Right atrium auricular region (tissue), 2 donors: ENCODE measurements at regions not wholly inside any gene's neighbourhood (a gene's known extent, or its start where the extent isn't known, plus 50 kb on each side); places are given as distances from the start of the nearest gene placed in this dataset.

Experiments used
- DNase-seq: peaks from one replicate; pipeline ENCODE4 v3.0.0-alpha.2; 2019; ENCODE audit warnings: low spot score
- H3K27ac ChIP-seq, 2 donors: fragments of 200-600 bp; sonication (generic); 1 replicate in 1 of 2; 2 replicates in 1 of 2; pipeline ENCODE4 v1.5.1; 2016 to 2019
- H3K27me3 ChIP-seq, 2 donors: fragments of 200-600 bp; sonication (generic); one replicate each; pipeline versions ENCODE4 v1.5.1 to v1.6.0; 2017 to 2019
- H3K36me3 ChIP-seq: fragments of 200-600 bp; sonication (generic); one replicate; pipeline ENCODE4 v1.5.1; 2016
- H3K4me1 ChIP-seq, 2 donors: fragments of 200-600 bp; sonication (generic); one replicate each; pipeline versions ENCODE4 v1.5.1 to v1.6.0; 2017 to 2019
- H3K4me3 ChIP-seq, 2 donors: fragments of 200-600 bp; sonication (generic); 1 replicate in 1 of 2; 2 replicates in 1 of 2; pipeline ENCODE4 v1.5.1; 2017 to 2019; ENCODE audit warnings: mild to moderate bottlenecking in 1 of 2, moderate library complexity in 1 of 2
- H3K9me3 ChIP-seq, 2 donors: fragments of 200-600 bp; sonication (generic); one replicate each; pipeline ENCODE4 v1.5.1; 2019
- TF ChIP-seq, protein P1 (sequence below), 2 donors: fragments of 200-600 bp; sonication (generic); IDR thresholded peaks; one replicate each; pipeline ENCODE4 v1.5.1; 2019; ENCODE audit warnings: antibody characterized with exemption in 2 of 2

DNA sequence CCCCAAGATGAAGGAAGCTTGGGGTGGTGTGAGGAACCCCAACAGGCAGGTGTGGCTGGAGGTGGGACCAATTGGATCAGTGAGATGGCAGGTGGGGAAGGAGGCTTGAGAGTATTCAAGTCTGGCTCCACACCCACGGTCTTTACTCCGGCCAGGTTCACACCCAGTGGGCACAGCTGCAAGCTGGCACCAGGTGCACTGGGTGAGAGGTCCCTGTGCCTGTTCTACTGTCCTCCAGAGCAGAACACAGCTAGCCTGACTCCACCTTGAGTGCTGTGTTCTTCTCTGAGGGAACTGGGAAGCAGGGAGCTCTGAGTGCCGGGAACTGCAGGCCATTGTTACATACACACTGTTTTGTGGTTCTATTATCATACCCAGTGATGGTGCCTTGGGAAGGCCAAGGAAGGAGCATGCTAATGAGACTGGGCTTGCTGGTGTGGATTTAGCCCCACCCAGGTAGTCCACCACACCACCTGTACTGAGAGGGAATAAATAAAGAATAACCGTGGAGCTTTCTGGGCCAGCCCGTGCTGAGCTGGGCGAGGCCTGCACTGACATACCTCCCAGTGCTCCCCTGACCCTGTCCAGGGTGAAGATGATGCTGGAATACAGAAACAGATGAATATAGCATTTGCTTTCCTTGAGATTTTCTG is 93.4 kb downstream of the ABHD5 start:
- TF ChIP-seq, protein P1, sequence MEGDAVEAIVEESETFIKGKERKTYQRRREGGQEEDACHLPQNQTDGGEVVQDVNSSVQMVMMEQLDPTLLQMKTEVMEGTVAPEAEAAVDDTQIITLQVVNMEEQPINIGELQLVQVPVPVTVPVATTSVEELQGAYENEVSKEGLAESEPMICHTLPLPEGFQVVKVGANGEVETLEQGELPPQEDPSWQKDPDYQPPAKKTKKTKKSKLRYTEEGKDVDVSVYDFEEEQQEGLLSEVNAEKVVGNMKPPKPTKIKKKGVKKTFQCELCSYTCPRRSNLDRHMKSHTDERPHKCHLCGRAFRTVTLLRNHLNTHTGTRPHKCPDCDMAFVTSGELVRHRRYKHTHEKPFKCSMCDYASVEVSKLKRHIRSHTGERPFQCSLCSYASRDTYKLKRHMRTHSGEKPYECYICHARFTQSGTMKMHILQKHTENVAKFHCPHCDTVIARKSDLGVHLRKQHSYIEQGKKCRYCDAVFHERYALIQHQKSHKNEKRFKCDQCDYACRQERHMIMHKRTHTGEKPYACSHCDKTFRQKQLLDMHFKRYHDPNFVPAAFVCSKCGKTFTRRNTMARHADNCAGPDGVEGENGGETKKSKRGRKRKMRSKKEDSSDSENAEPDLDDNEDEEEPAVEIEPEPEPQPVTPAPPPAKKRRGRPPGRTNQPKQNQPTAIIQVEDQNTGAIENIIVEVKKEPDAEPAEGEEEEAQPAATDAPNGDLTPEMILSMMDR (IDR thresholded peaks at IDR 0.05): no peak

DNA sequence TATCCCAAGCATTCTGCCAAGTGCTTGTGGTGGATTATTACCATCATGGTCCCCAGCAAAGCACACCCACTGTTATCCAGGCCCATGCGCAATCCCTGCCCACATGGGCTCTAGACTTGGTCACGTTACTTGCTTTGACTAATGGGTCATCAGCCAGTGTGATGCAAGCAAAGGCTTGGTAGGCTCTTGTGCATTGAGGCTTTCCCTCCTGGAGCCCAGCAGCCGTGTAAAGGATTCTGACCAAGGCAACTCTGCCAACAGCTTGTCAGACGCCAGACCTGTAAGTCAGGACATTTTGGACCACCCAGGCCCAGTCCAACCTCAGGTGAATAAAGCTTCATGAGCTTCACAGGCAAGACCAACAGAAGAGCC is 93.9 kb downstream of the ABHD5 start:
- Histone ChIP-seq H3K27me3 (no peaks in the 10 kb centered on the region), H3K4me3 (no peak overlapping the region), H3K36me3 (no peaks in the 10 kb centered on the region), H3K27ac (no peak overlapping the region), H3K9me3 (no peaks in the 10 kb centered on the region), H3K4me1 (no peaks in the 10 kb centered on the region)
- TF ChIP-seq, protein P1 (IDR thresholded peaks at IDR 0.05): no peak
- peak; percentile 48 for DNase-seq

More for the DNA sequence above, 93.4 kb downstream of the ABHD5 start:
- Histone ChIP-seq H3K9me3 (no peaks in the 10 kb centered on the region), H3K27ac (no peak overlapping the region), H3K4me1 (no peaks in the 10 kb centered on the region), H3K27me3 (no peaks in the 10 kb centered on the region), H3K36me3 (no peaks in the 10 kb centered on the region), H3K4me3 (no peak overlapping the region)
- DNase-seq: peak; percentile 38

DNA sequence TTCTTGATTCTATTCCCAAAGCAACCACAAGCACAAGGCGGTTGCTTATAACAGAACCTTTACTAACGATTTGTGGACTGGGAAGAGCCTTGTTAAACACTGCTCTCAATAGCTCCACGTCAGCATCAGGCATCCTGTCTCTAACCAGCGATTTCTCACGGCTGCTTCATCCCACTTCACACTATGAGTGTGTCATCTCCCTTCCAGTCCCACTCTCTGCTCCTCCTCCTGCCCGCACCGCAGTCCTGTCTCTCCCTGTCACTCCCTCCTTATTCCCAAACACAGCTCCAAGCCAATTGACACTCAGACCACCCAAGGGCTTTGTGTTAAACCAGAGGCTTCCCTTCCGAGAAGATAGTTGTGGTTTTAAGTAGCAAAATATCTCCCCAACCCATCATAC is 94.8 kb downstream of the ABHD5 start:
- peak; percentile 43 for DNase-seq
- TF ChIP-seq, protein P1 (IDR thresholded peaks at IDR 0.05): no peak
- no peaks in the 10 kb centered on the region for H3K36me3 ChIP-seq

DNA sequence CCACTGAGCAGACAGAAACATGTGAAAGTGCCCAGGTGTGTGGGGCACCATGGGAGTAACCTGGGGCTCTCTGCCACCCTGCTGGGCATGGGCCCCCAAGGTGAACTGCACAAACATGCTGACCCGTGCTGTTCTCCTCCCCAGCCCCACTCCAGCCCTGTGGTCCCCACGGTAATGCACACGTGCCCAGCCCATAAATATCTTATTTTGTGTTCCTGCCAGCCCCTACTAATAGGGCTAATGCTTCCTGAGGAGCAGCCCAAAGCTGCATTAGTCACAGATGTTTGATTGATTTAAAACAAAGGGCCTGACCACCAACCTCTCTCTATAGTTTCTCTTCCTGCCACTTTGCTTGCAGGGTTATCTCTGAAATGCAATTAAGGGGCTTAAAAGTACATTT is 95.4 kb downstream of the ABHD5 start:
- Histone ChIP-seq H3K36me3 (no peaks in the 10 kb centered on the region), H3K27me3 (no peaks in the 10 kb centered on the region), H3K9me3 (no peaks in the 10 kb centered on the region), H3K4me1 (no peaks in the 10 kb centered on the region), H3K27ac (no peak overlapping the region), H3K4me3 (no peak overlapping the region)
- peak; percentile 26 for DNase-seq
- TF ChIP-seq, protein P1 (IDR thresholded peaks at IDR 0.05): no peak

More for the DNA sequence above, 94.8 kb downstream of the ABHD5 start:
- no peak overlapping the region for H3K4me3 ChIP-seq
- no peak overlapping the region for H3K27ac ChIP-seq
- H3K27me3 ChIP-seq: no peaks in the 10 kb centered on the region
- no peaks in the 10 kb centered on the region for H3K9me3 ChIP-seq
- no peaks in the 10 kb centered on the region for H3K4me1 ChIP-seq

DNA sequence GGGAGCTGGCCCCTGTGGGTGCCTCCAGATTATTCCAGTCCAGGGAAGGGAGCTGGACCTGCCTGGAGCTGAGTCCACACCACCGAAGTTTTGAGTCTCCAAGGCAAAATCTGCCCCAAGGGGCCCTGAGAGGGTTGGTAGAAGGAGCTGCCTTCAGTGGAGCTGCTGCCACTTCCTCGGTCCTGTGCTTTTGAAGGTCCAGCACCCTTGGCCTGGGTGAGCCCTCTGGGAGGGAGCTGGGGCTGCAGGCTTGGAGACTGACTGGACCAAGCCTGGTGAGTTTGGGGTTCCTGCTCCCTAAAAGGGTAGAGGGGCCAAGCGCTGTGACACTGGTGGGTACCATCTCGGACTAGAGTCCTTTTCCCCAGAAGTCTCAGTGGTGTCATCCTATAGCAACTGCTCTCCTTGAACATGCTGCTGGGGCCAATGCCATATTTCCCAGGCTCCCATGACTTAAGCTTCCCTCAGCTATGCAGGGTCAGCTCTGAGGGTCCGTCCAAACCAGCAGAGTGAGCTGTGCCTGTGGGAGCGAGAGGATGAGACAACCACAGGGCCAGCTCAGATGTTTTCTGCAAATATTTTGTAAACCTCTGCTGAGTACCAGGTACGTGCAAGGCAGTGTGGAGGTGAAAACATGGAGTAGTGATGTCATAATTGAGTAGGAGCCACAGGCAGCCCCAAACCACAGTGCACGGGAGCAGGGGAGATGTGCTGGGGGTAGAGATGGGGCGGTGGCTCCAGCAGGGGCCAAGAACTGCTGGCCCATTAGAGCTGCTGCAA is 96.0 kb downstream of the ABHD5 start:
- Histone ChIP-seq H3K4me3 (no peak overlapping the region), H3K4me1 (no peaks in the 10 kb centered on the region), H3K27me3 (no peaks in the 10 kb centered on the region), H3K27ac (no peak overlapping the region), H3K36me3 (no peaks in the 10 kb centered on the region), H3K9me3 (no peaks in the 10 kb centered on the region)
- DNase-seq: peak; percentile 49
- TF ChIP-seq, protein P1 (IDR thresholded peaks at IDR 0.05): no peak
